WTC11 (cell line): ENCODE measurements at regions not wholly inside any gene's neighbourhood (a gene's known extent, or its start where the extent isn't known, plus 50 kb on each side); places are given as distances from the start of the nearest gene placed in this dataset.

Source experiments
- ATAC-seq: fragments of 200-7000 bp; cut with Tn5 transposase; 2 replicates; pipeline ENCODE4 v1.10.0; 2021; ENCODE audit warnings: mild to moderate bottlenecking, moderate library complexity
- CTCF ChIA-PET: fragments of 300-600 bp; sonication (Branson Sonifier 250); formaldehyde crosslinking; loops from one replicate; lab custom pipeline; 2021; ENCODE audit warnings: antibody characterized with exemption; lab: Charles Lee
- POLR2A ChIA-PET: fragments of 350-600 bp; sonication (Branson Sonifier 250); formaldehyde crosslinking; loops from one replicate; lab custom pipeline; 2021; ENCODE audit warnings: antibody characterized with exemption; lab: Charles Lee
- DNase-seq: peaks from one replicate; pipeline ENCODE4 v3.0.0; 2021; ENCODE audit warnings: low spot score
- H3K27ac Mint-ChIP-seq: 2 replicates; pipeline ENCODE4 v1.8.0; 2021; ENCODE audit warnings: mixed read lengths
- H3K27me3 Mint-ChIP-seq: 2 replicates; pipeline ENCODE4 v1.8.0; 2021; ENCODE audit warnings: low read depth, mild to moderate bottlenecking, moderate library complexity, mixed read lengths
- H3K36me3 Mint-ChIP-seq: 2 replicates; pipeline ENCODE4 v1.8.0; 2021; ENCODE audit warnings: mixed read lengths
- H3K4me1 Mint-ChIP-seq: 2 replicates; pipeline ENCODE4 v1.8.0; 2022; ENCODE audit warnings: mixed read lengths
- H3K4me3 Mint-ChIP-seq: 2 replicates; pipeline ENCODE4 v1.8.0; 2021; ENCODE audit warnings: mild to moderate bottlenecking, moderate library complexity, mixed read lengths
- H3K9me3 Mint-ChIP-seq: 2 replicates; pipeline ENCODE4 v1.8.0; 2021; ENCODE audit warnings: mixed read lengths
- AFF4 ChIP-seq: sonication (generic); formaldehyde crosslinking; IDR thresholded peaks from 2 replicates; pipeline ENCODE4 v1.8.1; 2023; ENCODE audit warnings: mild to moderate bottlenecking, missing genetic modification reagents, borderline replicate concordance
- ARID4B ChIP-seq: sonication (generic); formaldehyde crosslinking; IDR thresholded peaks from 2 replicates; pipeline ENCODE4 v1.8.0; 2023; ENCODE audit warnings: missing genetic modification reagents, mild to moderate bottlenecking, borderline replicate concordance
- E2F1 ChIP-seq: sonication (generic); formaldehyde crosslinking; IDR thresholded peaks from 2 replicates; pipeline ENCODE4 v1.8.0; 2022; ENCODE audit warnings: mild to moderate bottlenecking, missing genetic modification reagents
- E2F4 ChIP-seq: sonication (generic); formaldehyde crosslinking; IDR thresholded peaks from 2 replicates; pipeline ENCODE4 v1.8.1; 2022; ENCODE audit warnings: low read depth, mild to moderate bottlenecking, moderate library complexity, missing genetic modification reagents, borderline replicate concordance
- ELF4 ChIP-seq: sonication (generic); formaldehyde crosslinking; IDR thresholded peaks from 2 replicates; pipeline ENCODE4 v1.8.1; 2022; ENCODE audit warnings: low read depth, mild to moderate bottlenecking, moderate library complexity, missing genetic modification reagents
- EMX1 ChIP-seq: fragments of 250-450 bp; sonication (Bioruptor Pico); IDR thresholded peaks from 2 replicates; pipeline ENCODE4 v1.8.0; 2021; ENCODE audit warnings: mild to moderate bottlenecking
- ERG ChIP-seq: fragments of 250-450 bp; sonication (Bioruptor Pico); IDR thresholded peaks from 2 replicates; pipeline ENCODE4 v1.8.0; 2021; ENCODE audit warnings: mild to moderate bottlenecking
- FOXJ3 ChIP-seq: sonication (generic); formaldehyde crosslinking; IDR thresholded peaks from 2 replicates; pipeline ENCODE4 v1.9.0; 2021; ENCODE audit warnings: missing genetic modification reagents, mild to moderate bottlenecking, borderline replicate concordance
- GABPB1 ChIP-seq: sonication (generic); formaldehyde crosslinking; IDR thresholded peaks from 2 replicates; pipeline ENCODE4 v1.8.1; 2023; ENCODE audit warnings: mild to moderate bottlenecking, missing genetic modification reagents
- MXD4 ChIP-seq: fragments of 250-450 bp; sonication (Bioruptor Pico); IDR thresholded peaks from 2 replicates; pipeline ENCODE4 v1.8.0; 2021; ENCODE audit warnings: mild to moderate bottlenecking, moderate library complexity, borderline replicate concordance
- NR2C2 ChIP-seq: sonication (generic); formaldehyde crosslinking; IDR thresholded peaks from 2 replicates; pipeline ENCODE4 v1.8.0; 2022; ENCODE audit warnings: mild to moderate bottlenecking, missing genetic modification reagents
- NR3C1 ChIP-seq: sonication (generic); formaldehyde crosslinking; conservative IDR thresholded peaks from 2 replicates; pipeline ENCODE4 v1.8.1; 2023; ENCODE audit warnings: low read depth, mild to moderate bottlenecking, missing genetic modification reagents
- RORB ChIP-seq: fragments of 250-450 bp; sonication (Bioruptor Pico); IDR thresholded peaks from 2 replicates; pipeline ENCODE4 v1.9.0; 2021; ENCODE audit warnings: mild to moderate bottlenecking
- TCF7 ChIP-seq: sonication (generic); formaldehyde crosslinking; IDR thresholded peaks from 2 replicates; pipeline ENCODE4 v1.8.0; 2022; ENCODE audit warnings: mild to moderate bottlenecking, low read depth, missing genetic modification reagents, moderate library complexity
- TP53 ChIP-seq: sonication (generic); formaldehyde crosslinking; IDR thresholded peaks from 2 replicates; pipeline ENCODE4 v1.8.1; 2023; ENCODE audit warnings: mild to moderate bottlenecking, missing genetic modification reagents
- USF2 ChIP-seq: sonication (generic); formaldehyde crosslinking; IDR thresholded peaks from 2 replicates; pipeline ENCODE4 v1.8.1; 2023; ENCODE audit warnings: mild to moderate bottlenecking, missing genetic modification reagents, moderate library complexity
- ZBTB21 ChIP-seq: sonication (generic); formaldehyde crosslinking; IDR thresholded peaks from 2 replicates; pipeline ENCODE4 v1.8.1; 2023; ENCODE audit warnings: mild to moderate bottlenecking, missing genetic modification reagents, borderline replicate concordance
- ZNF121 ChIP-seq: sonication (generic); formaldehyde crosslinking; IDR thresholded peaks from 2 replicates; pipeline ENCODE4 v1.8.0; 2023; ENCODE audit warnings: missing genetic modification reagents
- ZNF317 ChIP-seq: sonication (generic); formaldehyde crosslinking; IDR thresholded peaks from 2 replicates; pipeline ENCODE4 v1.8.1; 2023; ENCODE audit warnings: low read depth, mild to moderate bottlenecking, moderate library complexity, missing genetic modification reagents, borderline replicate concordance
- ZNF396 ChIP-seq: fragments of 250-450 bp; sonication (Bioruptor Pico); IDR thresholded peaks from 2 replicates; pipeline ENCODE4 v1.8.0; 2021; ENCODE audit warnings: mild to moderate bottlenecking, moderate library complexity, borderline replicate concordance
- ZNF671 ChIP-seq: fragments of 250-450 bp; sonication (Bioruptor Pico); IDR thresholded peaks from 2 replicates; pipeline ENCODE4 v1.8.0; 2021; ENCODE audit warnings: mild to moderate bottlenecking
- ZSCAN18 ChIP-seq: fragments of 250-450 bp; sonication (Bioruptor Pico); IDR thresholded peaks from 2 replicates; pipeline ENCODE4 v2.1.2; 2022; ENCODE audit warnings: mild to moderate bottlenecking, moderate library complexity

GRCh38 chr2:217722883-217723472, 279.8 kb downstream of the TNS1 start (continued):
- TF ChIP-seq ARID4B (CRISPR knock-in tag) (no peak), EMX1 (no peak), NR2C2 (CRISPR knock-in tag) (no peak), ZSCAN18 (CRISPR knock-in tag) (no peak), AFF4 (no peak), MXD4 (CRISPR knock-in tag) (no peak), TCF7 (CRISPR knock-in tag) (no peak)

- TF ChIP-seq ZNF396 (no peak), TP53 (CRISPR knock-in tag) (no peak), ZBTB21 (CRISPR knock-in tag) (no peak), ZNF671 (CRISPR knock-in tag) (no peak), FOXJ3 (no peak), NR3C1 (CRISPR knock-in tag) (no peak), ERG (CRISPR knock-in tag) (no peak), EMX1 (no peak), USF2 (CRISPR knock-in tag) (no peak), E2F1 (no peak), ZNF121 (CRISPR knock-in tag) (no peak), E2F4 (CRISPR knock-in tag) (no peak), GABPB1 (CRISPR knock-in tag) (no peak), ZNF317 (CRISPR knock-in tag) (no peak), ELF4 (CRISPR knock-in tag) (no peak), RORB (CRISPR knock-in tag) (no peak)
- TF ChIP-seq, all 79 proteins: peak for 0
- H3K4me1 Mint-ChIP-seq = peaks cover 9% of the 10 kb centered on the region
Measured at GRCh38 chr2:217717646-217718045, 285.1 kb downstream of the TNS1 start.

More at GRCh38 chr2:217717646-217718045, 285.1 kb downstream of the TNS1 start:
- ATAC-seq (no peak), DNase-seq (no peak)
- CTCF ChIA-PET = interaction anchor here (0.9 kb wide), 1 partner anchor 67 kb away, joined by 4 read pairs; no protein-coding TSS in a partner anchor
- Mint-ChIP-seq H3K9me3 (peaks cover 18% of the 10 kb centered on the region), H3K36me3 (no peaks in the 10 kb centered on the region), H3K4me3 (no peak overlapping the region), H3K27ac (no peak overlapping the region), H3K27me3 (peaks cover 3% of the 10 kb centered on the region)
- POLR2A ChIA-PET = no interaction called here
